Neural progenitor cell (in vitro differentiated cells): ENCODE measurements at regions not wholly inside any gene's neighbourhood (a gene's known extent, or its start where the extent isn't known, plus 50 kb on each side); places are given as distances from the start of the nearest gene placed in this dataset.

Experiments used
- DNase-seq: peaks from one replicate; pipeline ENCODE4 v3.0.0-alpha.2; 2016; ENCODE audit warnings: low spot score
- H2AFZ ChIP-seq: fragments of 200-600 bp; sonication (generic); replicated peaks from 2 replicates; pipeline ENCODE4 v1.6.1; 2016; ENCODE audit warnings: antibody characterized with exemption
- H3F3A ChIP-seq: fragments of 200-600 bp; sonication (generic); 2 replicates; pipeline ENCODE4 v1.6.1; 2016; ENCODE audit warnings: antibody characterized with exemption, low read depth
- H3K27ac ChIP-seq: fragments of 200-600 bp; sonication (generic); 2 replicates; pipeline ENCODE4 v1.5.1; 2016; ENCODE audit warnings: mild to moderate bottlenecking
- H3K27me3 ChIP-seq: fragments of 200-600 bp; sonication (generic); 2 replicates; pipeline ENCODE4 v1.6.1; 2016; ENCODE audit warnings: mild to moderate bottlenecking, moderate library complexity
- H3K36me3 ChIP-seq: fragments of 200-600 bp; sonication (generic); 2 replicates; pipeline ENCODE4 v1.5.1; 2016
- H3K4me1 ChIP-seq: fragments of 200-600 bp; sonication (generic); 2 replicates; pipeline ENCODE4 v1.6.1; 2016; ENCODE audit warnings: mixed run types
- H3K4me2 ChIP-seq: fragments of 200-600 bp; sonication (generic); 2 replicates; pipeline ENCODE4 v1.6.1; 2016
- H3K4me3 ChIP-seq: fragments of 200-600 bp; sonication (generic); 2 replicates; pipeline ENCODE4 v1.5.1; 2016
- H3K79me2 ChIP-seq: fragments of 200-600 bp; sonication (generic); 2 replicates; pipeline ENCODE4 v1.6.1; 2016; ENCODE audit warnings: low read depth
- H3K9ac ChIP-seq: fragments of 200-600 bp; sonication (generic); 2 replicates; pipeline ENCODE4 v1.6.1; 2016
- H3K9me3 ChIP-seq: fragments of 200-600 bp; sonication (generic); 2 replicates; pipeline ENCODE4 v1.5.1; 2016; ENCODE audit warnings: low read depth
- H4K20me1 ChIP-seq: fragments of 200-600 bp; sonication (generic); 2 replicates; pipeline ENCODE4 v1.6.1; 2016; ENCODE audit warnings: low read depth
- H3K27ac Mint-ChIP-seq: 3 replicates; pipeline ENCODE4 v1.8.0; 2021; ENCODE audit warnings: mixed read lengths
- H3K27me3 Mint-ChIP-seq: 2 replicates; pipeline ENCODE4 v1.8.0; 2022; ENCODE audit warnings: low read depth, mild to moderate bottlenecking, inconsistent platforms, moderate library complexity, mixed read lengths; ENCODE audit not compliant: insufficient read depth
- H3K36me3 Mint-ChIP-seq: 3 replicates; pipeline ENCODE4 v1.8.0; 2021; ENCODE audit warnings: mixed read lengths
- H3K4me1 Mint-ChIP-seq: 3 replicates; pipeline ENCODE4 v1.8.0; 2021; ENCODE audit warnings: mixed read lengths
- H3K4me3 Mint-ChIP-seq: 3 replicates; pipeline ENCODE4 v1.8.0; 2021; ENCODE audit warnings: mild to moderate bottlenecking, moderate library complexity, mixed read lengths
- H3K9me3 Mint-ChIP-seq: 3 replicates; pipeline ENCODE4 v1.8.0; 2020; ENCODE audit warnings: mixed read lengths
- CTCF ChIP-seq: fragments of 200-600 bp; sonication (generic); IDR thresholded peaks from 2 replicates; pipeline ENCODE4 v1.5.1; 2017; ENCODE audit warnings: antibody characterized with exemption, mild to moderate bottlenecking
- EZH2 ChIP-seq: fragments of 200-600 bp; sonication (generic); IDR thresholded peaks from 2 replicates; pipeline ENCODE4 v1.6.1; 2017; ENCODE audit warnings: antibody characterized with exemption, mild to moderate bottlenecking, moderate library complexity
- EZH2phosphoT487 ChIP-seq: fragments of 200-600 bp; sonication (generic); IDR thresholded peaks from 2 replicates; pipeline ENCODE4 v1.6.1; 2017; ENCODE audit warnings: antibody characterized with exemption

- H3K79me2 ChIP-seq, result no peaks in the 10 kb centered on the region
Observed at GRCh38 chr16:61564716-61565115, 471.5 kb downstream of the CDH8 start.

GRCh38 chr16:61555718-61556441 is 480.4 kb downstream of the CDH8 start:
- no peaks in the 10 kb centered on the region for H3K4me1 ChIP-seq

More at GRCh38 chr16:61564716-61565115, 471.5 kb downstream of the CDH8 start:
- H3K4me1 Mint-ChIP-seq, result no peaks in the 10 kb centered on the region
- Histone ChIP-seq H3K4me1 (no peaks in the 10 kb centered on the region), H4K20me1 (no peaks in the 10 kb centered on the region), H3K27me3 (no peaks in the 10 kb centered on the region), H3K9me3 (no peaks in the 10 kb centered on the region), H3K4me2 (no peak overlapping the region), H2AFZ (no peak overlapping the region), H3K9ac (no peak overlapping the region), H3K4me3 (no peak overlapping the region), H3K36me3 (no peaks in the 10 kb centered on the region), H3F3A (no peaks in the 10 kb centered on the region), H3K27ac (no peak overlapping the region)
- no peak overlapping the region for H3K27ac Mint-ChIP-seq
- DNase-seq, result no peak
- H3K27me3 Mint-ChIP-seq, result no peaks in the 10 kb centered on the region
- TF ChIP-seq EZH2phosphoT487 (no peak), CTCF (no peak), EZH2 (no peak)
- H3K9me3 Mint-ChIP-seq, result no peaks in the 10 kb centered on the region
- H3K36me3 Mint-ChIP-seq, result no peaks in the 10 kb centered on the region
- no peak overlapping the region for H3K4me3 Mint-ChIP-seq

GRCh38 chr16:61549327-61549726 is 486.9 kb downstream of the CDH8 start:
- Mint-ChIP-seq H3K9me3 (no peaks in the 10 kb centered on the region), H3K27ac (no peak overlapping the region), H3K4me3 (no peak overlapping the region), H3K36me3 (no peaks in the 10 kb centered on the region), H3K27me3 (no peaks in the 10 kb centered on the region), H3K4me1 (no peaks in the 10 kb centered on the region)
- no peaks in the 10 kb centered on the region for H3K27me3 ChIP-seq
- H3K4me3 ChIP-seq, result no peak overlapping the region
- H3K27ac ChIP-seq, result no peak overlapping the region
- DNase-seq, result no peak
- H3K4me2 ChIP-seq, result no peak overlapping the region
- H3K36me3 ChIP-seq, result no peaks in the 10 kb centered on the region
- no peaks in the 10 kb centered on the region for H3K79me2 ChIP-seq
- no peaks in the 10 kb centered on the region for H3F3A ChIP-seq
- TF ChIP-seq EZH2, result no peak
- TF ChIP-seq EZH2phosphoT487, result no peak
- TF ChIP-seq CTCF, result no peak
- no peak overlapping the region for H3K9ac ChIP-seq
- H4K20me1 ChIP-seq, result no peaks in the 10 kb centered on the region
- H3K9me3 ChIP-seq, result no peaks in the 10 kb centered on the region
- no peak overlapping the region for H2AFZ ChIP-seq
- H3K4me1 ChIP-seq, result no peaks in the 10 kb centered on the region

More at GRCh38 chr16:61555718-61556441, 480.4 kb downstream of the CDH8 start:
- DNase-seq, result no peak
- H3K27ac Mint-ChIP-seq, result no peak overlapping the region
- H3K9ac ChIP-seq, result no peak overlapping the region
- no peaks in the 10 kb centered on the region for H4K20me1 ChIP-seq
- H3K36me3 Mint-ChIP-seq, result no peaks in the 10 kb centered on the region
- TF ChIP-seq CTCF (no peak), EZH2 (no peak), EZH2phosphoT487 (no peak)
- no peak overlapping the region for H2AFZ ChIP-seq
- H3K27ac ChIP-seq, result no peak overlapping the region
- no peaks in the 10 kb centered on the region for H3K9me3 ChIP-seq
- H3K4me2 ChIP-seq, result no peak overlapping the region
- no peaks in the 10 kb centered on the region for H3K79me2 ChIP-seq
- H3K4me1 Mint-ChIP-seq, result no peaks in the 10 kb centered on the region
- H3K36me3 ChIP-seq, result no peaks in the 10 kb centered on the region
- H3F3A ChIP-seq, result no peaks in the 10 kb centered on the region
- no peaks in the 10 kb centered on the region for H3K27me3 Mint-ChIP-seq
- H3K4me3 ChIP-seq, result no peak overlapping the region
- no peaks in the 10 kb centered on the region for H3K27me3 ChIP-seq
- H3K9me3 Mint-ChIP-seq, result no peaks in the 10 kb centered on the region
- H3K4me3 Mint-ChIP-seq, result no peak overlapping the region
